Nephron (organoid): ENCODE measurements at regions not wholly inside any gene's neighbourhood (a gene's known extent, or its start where the extent isn't known, plus 50 kb on each side); places are given as distances from the start of the nearest gene placed in this dataset.

ENCODE experiments used
- H3K27ac Mint-ChIP-seq, 3 experiments: 2 replicates each; pipeline ENCODE4 v1.8.0; 2020; ENCODE audit warnings: mixed read lengths in 3 of 3, mild to moderate bottlenecking in 2 of 3, moderate library complexity in 1 of 3
- H3K27me3 Mint-ChIP-seq: 2 replicates; pipeline ENCODE4 v1.8.0; 2021; ENCODE audit warnings: low read depth, mild to moderate bottlenecking, moderate library complexity, mixed read lengths
- H3K36me3 Mint-ChIP-seq: 2 replicates; pipeline ENCODE4 v1.8.0; 2020; ENCODE audit warnings: low read depth, mixed read lengths
- H3K4me1 Mint-ChIP-seq: 2 replicates; pipeline ENCODE4 v1.8.0; 2020; ENCODE audit warnings: mixed read lengths
- H3K4me3 Mint-ChIP-seq, 3 experiments: 2 replicates each; pipeline ENCODE4 v1.8.0; 2020; ENCODE audit warnings: mild to moderate bottlenecking in 3 of 3, mixed read lengths in 3 of 3, moderate library complexity in 2 of 3
- H3K9me3 Mint-ChIP-seq: 2 replicates; pipeline ENCODE4 v1.8.0; 2020; ENCODE audit warnings: mixed read lengths
- CTCF ChIP-seq, 3 experiments: fragments of 200-600 bp; sonication (generic); IDR thresholded peaks; one replicate each; pipeline ENCODE4 v1.5.0; 2021; ENCODE audit warnings: antibody characterized with exemption in 3 of 3; ENCODE audit not compliant: unreplicated experiment in 3 of 3

GRCh38 chr4:162938738-162939485, 227.8 kb downstream of the NAF1 start:
- no peaks in the 10 kb centered on the region for H3K4me1 Mint-ChIP-seq
- no peaks in the 10 kb centered on the region for H3K9me3 Mint-ChIP-seq
- no peaks in the 10 kb centered on the region for H3K36me3 Mint-ChIP-seq
- no peak overlapping the region for H3K4me3 Mint-ChIP-seq
- no peak overlapping the region for H3K27ac Mint-ChIP-seq
- H3K27me3 Mint-ChIP-seq = no peaks in the 10 kb centered on the region
- no peak for TF ChIP-seq CTCF (IDR thresholded peaks at IDR 0.05; ENCODE audit: unreplicated experiment in 3 of 3)

- H3K27me3 Mint-ChIP-seq = no peaks in the 10 kb centered on the region
Observed at GRCh38 chr4:162935214-162935613, 231.5 kb downstream of the NAF1 start.

GRCh38 chr4:162931286-162931685, 235.4 kb downstream of the NAF1 start:
- Mint-ChIP-seq H3K4me1 (peaks cover 7% of the 10 kb centered on the region), H3K36me3 (no peaks in the 10 kb centered on the region), H3K27ac (peak overlapping the region in 1 of 3 experiments; percentile 26), H3K27me3 (no peaks in the 10 kb centered on the region), H3K9me3 (no peaks in the 10 kb centered on the region), H3K4me3 (no peak overlapping the region)
- TF ChIP-seq CTCF (IDR thresholded peaks at IDR 0.05; ENCODE audit: unreplicated experiment in 3 of 3) = no peak

More at GRCh38 chr4:162935214-162935613, 231.5 kb downstream of the NAF1 start:
- Mint-ChIP-seq H3K4me1 (peaks cover 7% of the 10 kb centered on the region), H3K27ac (no peak overlapping the region), H3K9me3 (no peaks in the 10 kb centered on the region), H3K4me3 (no peak overlapping the region), H3K36me3 (no peaks in the 10 kb centered on the region)
- TF ChIP-seq CTCF (IDR thresholded peaks at IDR 0.05; ENCODE audit: unreplicated experiment in 3 of 3) = no peak

GRCh38 chr4:162921178-162921785, 245.4 kb downstream of the NAF1 start:
- no peak overlapping the region for H3K27ac Mint-ChIP-seq
- H3K36me3 Mint-ChIP-seq = no peaks in the 10 kb centered on the region
- no peaks in the 10 kb centered on the region for H3K4me1 Mint-ChIP-seq

GRCh38 chr4:162920649-162921048, 246.0 kb downstream of the NAF1 start:
- Mint-ChIP-seq H3K27me3 (no peaks in the 10 kb centered on the region), H3K36me3 (no peaks in the 10 kb centered on the region), H3K9me3 (peaks cover 12% of the 10 kb centered on the region), H3K4me1 (no peaks in the 10 kb centered on the region), H3K27ac (no peak overlapping the region), H3K4me3 (no peak overlapping the region)
- no peak for TF ChIP-seq CTCF (IDR thresholded peaks at IDR 0.05; ENCODE audit: unreplicated experiment in 3 of 3)

More at GRCh38 chr4:162921178-162921785, 245.4 kb downstream of the NAF1 start:
- no peaks in the 10 kb centered on the region for H3K27me3 Mint-ChIP-seq
- TF ChIP-seq CTCF (IDR thresholded peaks at IDR 0.05; ENCODE audit: unreplicated experiment in 3 of 3) = no peak
- peaks cover 12% of the 10 kb centered on the region for H3K9me3 Mint-ChIP-seq
- H3K4me3 Mint-ChIP-seq = no peak overlapping the region
